ENCODE measurements at regions not wholly inside any gene's neighbourhood (a gene's known extent, or its start where the extent isn't known, plus 50 kb on each side); places are given as distances from the start of the nearest gene placed in this dataset.

DNA sequence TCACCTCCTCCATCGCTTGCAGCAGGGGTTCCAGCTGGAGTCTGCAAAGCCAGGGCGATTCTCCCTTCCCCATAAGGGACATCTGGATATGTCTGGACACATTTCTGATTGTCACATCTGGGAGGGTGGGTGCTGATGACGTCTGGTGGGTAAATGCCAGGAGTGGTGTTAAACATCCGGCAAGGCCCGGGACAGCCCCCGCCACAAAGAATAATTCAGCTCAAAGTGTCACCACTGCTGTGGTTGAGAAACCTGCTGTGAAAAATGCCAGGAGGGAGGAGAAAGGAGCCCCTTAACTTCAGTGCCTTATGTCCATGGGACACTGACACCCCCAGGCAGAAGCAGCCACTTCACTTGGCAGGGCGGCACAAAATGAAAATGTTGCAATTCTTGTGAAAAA is 179.4 kb upstream of the SDK2 start:
- DNase-seq (ENCODE audit: low spot score), result no peak
- in situ Hi-C loops (cut with MboI; ENCODE audit: low pct_unique_long_range_greater_than_20kb, low sequenced_read_pairs, unreplicated experiment), result no loop called here

DNA sequence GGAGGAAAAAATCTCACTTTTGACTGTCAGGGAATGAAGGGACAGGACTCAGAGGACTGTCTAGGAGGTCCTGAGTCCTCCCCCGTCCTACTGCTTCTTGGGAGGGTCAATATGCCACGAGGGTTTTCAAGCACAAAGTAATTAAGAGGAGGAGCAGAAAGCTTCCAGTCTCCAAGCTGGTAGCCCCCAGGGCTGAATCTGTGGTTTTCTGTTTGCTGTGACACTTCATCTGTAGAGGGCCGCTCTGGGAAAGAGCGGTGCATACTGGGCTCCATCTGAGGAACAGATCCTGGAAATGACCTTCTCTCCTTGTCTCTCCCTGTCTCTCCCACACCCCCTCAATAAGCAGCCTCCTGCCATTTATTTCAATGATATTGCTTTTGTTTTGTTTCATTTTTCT is 180.1 kb upstream of the SDK2 start:
- no peak for DNase-seq (ENCODE audit: low spot score)
- TF ChIP-seq, protein P1, sequence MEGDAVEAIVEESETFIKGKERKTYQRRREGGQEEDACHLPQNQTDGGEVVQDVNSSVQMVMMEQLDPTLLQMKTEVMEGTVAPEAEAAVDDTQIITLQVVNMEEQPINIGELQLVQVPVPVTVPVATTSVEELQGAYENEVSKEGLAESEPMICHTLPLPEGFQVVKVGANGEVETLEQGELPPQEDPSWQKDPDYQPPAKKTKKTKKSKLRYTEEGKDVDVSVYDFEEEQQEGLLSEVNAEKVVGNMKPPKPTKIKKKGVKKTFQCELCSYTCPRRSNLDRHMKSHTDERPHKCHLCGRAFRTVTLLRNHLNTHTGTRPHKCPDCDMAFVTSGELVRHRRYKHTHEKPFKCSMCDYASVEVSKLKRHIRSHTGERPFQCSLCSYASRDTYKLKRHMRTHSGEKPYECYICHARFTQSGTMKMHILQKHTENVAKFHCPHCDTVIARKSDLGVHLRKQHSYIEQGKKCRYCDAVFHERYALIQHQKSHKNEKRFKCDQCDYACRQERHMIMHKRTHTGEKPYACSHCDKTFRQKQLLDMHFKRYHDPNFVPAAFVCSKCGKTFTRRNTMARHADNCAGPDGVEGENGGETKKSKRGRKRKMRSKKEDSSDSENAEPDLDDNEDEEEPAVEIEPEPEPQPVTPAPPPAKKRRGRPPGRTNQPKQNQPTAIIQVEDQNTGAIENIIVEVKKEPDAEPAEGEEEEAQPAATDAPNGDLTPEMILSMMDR (IDR thresholded peaks at IDR 0.05; ENCODE audit: extremely low read depth, insufficient read depth, missing control alignments), result no peak

More for the DNA sequence above, 179.4 kb upstream of the SDK2 start:
- TF ChIP-seq, protein P1 (IDR thresholded peaks at IDR 0.05; ENCODE audit: extremely low read depth, insufficient read depth, missing control alignments), result no peak

DNA sequence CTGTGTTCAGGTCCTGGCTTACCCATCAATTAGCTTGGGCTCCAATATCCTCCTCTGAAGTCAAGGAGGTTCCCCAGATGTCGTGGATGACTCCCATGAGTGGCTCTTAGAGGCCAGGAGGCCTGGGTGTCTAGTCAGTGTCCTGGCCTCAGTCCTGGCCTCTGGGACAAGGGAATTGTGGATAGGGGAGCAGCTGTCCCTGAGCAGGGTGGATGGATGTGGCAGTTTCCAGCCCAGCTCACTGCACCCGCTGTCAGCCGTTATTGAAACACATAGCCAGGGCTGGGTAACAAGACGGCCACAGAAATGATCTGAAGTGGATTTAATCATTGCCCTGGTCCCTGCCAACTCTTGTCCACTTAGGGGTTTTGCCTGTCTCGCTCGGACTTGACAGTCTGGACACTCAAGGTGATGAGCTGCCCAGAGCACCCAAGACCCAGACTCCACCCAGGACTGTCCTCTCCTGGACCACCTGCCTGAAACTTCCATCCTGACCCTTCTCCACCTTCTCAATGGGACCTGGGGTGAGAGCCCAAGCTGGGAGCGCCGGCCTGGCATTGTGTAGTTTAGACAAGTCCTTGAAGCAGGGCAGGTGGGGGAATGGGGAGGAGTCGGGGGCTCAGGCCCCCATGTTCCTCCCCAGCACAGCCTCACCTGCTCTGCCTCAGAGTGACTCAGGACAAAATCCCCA is 182.1 kb upstream of the SDK2 start:
- TF ChIP-seq, protein P1 (IDR thresholded peaks at IDR 0.05; ENCODE audit: extremely low read depth, insufficient read depth, missing control alignments), result no peak
- DNase-seq (ENCODE audit: low spot score), result no peak
- in situ Hi-C loops (cut with MboI; ENCODE audit: low pct_unique_long_range_greater_than_20kb, low sequenced_read_pairs, unreplicated experiment), result no loop called here

More for the DNA sequence above, 180.1 kb upstream of the SDK2 start:
- in situ Hi-C loops (cut with MboI; ENCODE audit: low pct_unique_long_range_greater_than_20kb, low sequenced_read_pairs, unreplicated experiment), result no loop called here

DNA sequence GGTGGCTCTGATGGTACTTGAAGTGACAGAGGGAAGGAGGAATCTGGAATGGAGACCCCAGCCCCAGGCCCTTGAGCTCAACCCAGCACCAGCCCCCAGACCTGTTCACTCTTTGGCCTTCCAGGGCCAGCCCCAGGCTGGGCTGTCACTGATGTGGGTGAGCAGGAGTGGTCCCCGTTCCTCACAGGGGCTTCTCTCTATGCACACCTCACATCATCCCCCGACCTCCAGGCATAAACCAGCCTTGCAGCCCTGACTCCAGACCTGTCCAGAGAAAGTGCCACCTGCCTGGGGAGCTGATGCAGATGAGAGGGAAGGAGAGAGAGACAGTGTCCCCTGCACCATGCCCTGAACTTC is 182.6 kb upstream of the SDK2 start:
- in situ Hi-C loops (cut with MboI; ENCODE audit: low pct_unique_long_range_greater_than_20kb, low sequenced_read_pairs, unreplicated experiment), result no loop called here
- TF ChIP-seq, protein P1 (IDR thresholded peaks at IDR 0.05; ENCODE audit: extremely low read depth, insufficient read depth, missing control alignments), result no peak
- DNase-seq (ENCODE audit: low spot score), result no peak

DNA sequence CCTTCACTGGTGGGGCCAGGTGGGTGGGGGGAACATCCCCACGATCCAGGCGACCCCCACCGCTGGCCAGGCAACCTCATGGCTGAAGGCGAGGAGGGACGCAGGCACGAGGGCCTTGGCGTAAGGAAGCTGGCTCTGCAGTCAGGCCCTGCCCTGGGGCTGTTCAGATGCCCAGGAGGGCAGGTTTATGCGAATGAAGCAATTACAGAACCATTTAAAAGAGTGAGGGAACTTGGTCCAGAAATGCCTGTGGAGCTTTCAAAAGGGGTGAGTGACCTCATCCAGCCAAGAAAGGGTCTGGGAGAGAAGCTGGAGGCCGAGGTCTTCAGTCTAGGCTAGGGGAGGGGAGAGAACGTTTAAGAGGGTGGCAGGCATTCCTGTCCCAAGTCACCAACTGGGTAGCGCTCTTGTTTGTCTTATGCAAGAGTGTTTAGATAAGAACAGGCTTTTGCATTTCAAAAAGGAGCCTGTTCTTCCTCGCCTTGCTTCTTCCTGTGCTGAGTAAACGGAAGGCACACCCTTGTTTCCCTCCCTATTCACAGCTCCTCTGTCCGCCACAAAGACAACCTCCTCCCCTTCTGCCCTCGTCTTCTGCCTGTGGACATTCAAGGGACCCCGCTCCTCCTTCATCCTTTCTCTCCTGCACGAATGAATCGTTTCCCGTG is 183.5 kb upstream of the SDK2 start:
- no peak for DNase-seq (ENCODE audit: low spot score)
- TF ChIP-seq, protein P1 (IDR thresholded peaks at IDR 0.05; ENCODE audit: extremely low read depth, insufficient read depth, missing control alignments), result no peak
- in situ Hi-C loops (cut with MboI; ENCODE audit: low pct_unique_long_range_greater_than_20kb, low sequenced_read_pairs, unreplicated experiment), result no loop called here

DNA sequence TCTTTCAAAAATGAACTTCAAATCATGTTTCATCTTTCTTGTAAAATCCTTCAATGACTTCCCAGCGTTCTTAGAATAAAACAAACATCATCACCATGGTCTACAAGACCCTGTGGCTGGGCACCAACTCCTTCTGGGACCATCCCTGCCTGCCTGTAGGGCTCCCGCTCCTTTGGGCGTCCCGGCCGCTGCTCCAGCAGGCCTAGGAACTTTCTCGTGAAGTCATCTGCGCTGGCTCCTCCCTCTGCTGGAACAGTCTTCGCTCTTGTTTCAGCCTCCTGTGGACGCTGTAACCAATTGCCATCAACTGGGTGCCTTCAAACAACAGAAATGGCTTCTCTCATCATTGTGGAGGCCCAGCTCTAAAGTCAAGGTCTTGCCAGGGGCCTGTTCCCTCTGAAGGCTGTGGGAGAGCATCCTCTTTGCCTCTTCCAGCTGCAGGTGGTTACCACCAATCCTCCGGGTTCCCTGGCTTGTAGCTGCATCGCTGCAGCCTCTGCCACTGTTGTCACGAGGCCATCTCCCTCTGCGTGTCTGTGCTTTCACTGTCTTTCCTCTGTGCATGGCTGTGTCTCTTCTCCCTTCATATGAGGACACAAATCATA is 185.5 kb upstream of the SDK2 start:
- in situ Hi-C loops (cut with MboI; ENCODE audit: low pct_unique_long_range_greater_than_20kb, low sequenced_read_pairs, unreplicated experiment), result no loop called here
- TF ChIP-seq, protein P1 (IDR thresholded peaks at IDR 0.05; ENCODE audit: extremely low read depth, insufficient read depth, missing control alignments), result no peak
- no peak for DNase-seq (ENCODE audit: low spot score)

Measured in GM13977 (cell line).